SK-N-SH (cell line): ENCODE measurements at regions not wholly inside any gene's neighbourhood (a gene's known extent, or its start where the extent isn't known, plus 50 kb on each side); places are given as distances from the start of the nearest gene placed in this dataset.

Experiments
- CTCF ChIA-PET: fragments of 300-600, 350-600 bp; formaldehyde crosslinking; extraction: SDS; loops from one replicate; lab custom pipeline; 2021; lab: Yijun Ruan, JAX
- POLR2A ChIA-PET: fragments of 350-600 bp; sonication (Branson Sonifier 250); formaldehyde crosslinking; extraction: SDS; loops from one replicate; lab custom pipeline; 2020; ENCODE audit warnings: antibody characterized with exemption, inconsistent platforms; lab: Yijun Ruan, JAX
- DNase-seq: peaks from one replicate; pipeline ENCODE4 v3.0.0; 2012
- H2AFZ ChIP-seq: fragments of 200-600 bp; sonication (generic); 2 replicates; pipeline ENCODE4 v1.8.1; 2016; ENCODE audit warnings: antibody characterized with exemption, mild to moderate bottlenecking, low read depth
- H3F3A ChIP-seq: fragments of 200-600 bp; sonication (generic); replicated peaks from 2 replicates; pipeline ENCODE3; 2016; ENCODE audit warnings: antibody characterized with exemption, mild to moderate bottlenecking; ENCODE audit not compliant: insufficient read depth
- H3K27ac ChIP-seq, 2 experiments: fragments of 200-500 bp in 1 of 2; fragments of 200-600 bp in 1 of 2; sonication (Bioruptor generic) in 1 of 2; sonication (generic), shearing (Covaris generic) in 1 of 2; 2 replicates each; pipeline versions ENCODE4 v1.5.1 to v1.6.1; 2014 to 2016; ENCODE audit warnings: low read depth in 2 of 2, inconsistent platforms in 1 of 2, low read length in 1 of 2, mild to moderate bottlenecking in 1 of 2, mixed read lengths in 1 of 2
- H3K27me3 ChIP-seq: fragments of 200-600 bp; sonication (generic), shearing (Covaris generic); 2 replicates; pipeline ENCODE4 v1.6.1; 2016; ENCODE audit warnings: mixed run types; ENCODE audit not compliant: insufficient read depth
- H3K36me3 ChIP-seq, 2 experiments: fragments of 200-500 bp in 1 of 2; fragments of 200-600 bp in 1 of 2; sonication (Bioruptor generic) in 1 of 2; sonication (generic) in 1 of 2; replicated peaks in 1 of 2; 2 replicates each; pipeline versions ENCODE3 to v1.5.1; 2014 to 2016; ENCODE audit warnings: low read length in 1 of 2, mild to moderate bottlenecking in 1 of 2; ENCODE audit not compliant: insufficient read depth in 2 of 2, control insufficient read depth in 1 of 2
- H3K4me1 ChIP-seq, 2 experiments: fragments of 200-500 bp in 1 of 2; fragments of 200-600 bp in 1 of 2; sonication (Bioruptor generic) in 1 of 2; sonication (generic), shearing (Covaris generic) in 1 of 2; 2 replicates each; pipeline versions ENCODE4 v1.5.1 to v1.6.1; 2014 to 2016; ENCODE audit warnings: low read depth in 1 of 2, low read length in 1 of 2, mixed run types in 1 of 2; ENCODE audit not compliant: insufficient read depth in 2 of 2, control insufficient read depth in 1 of 2
- H3K4me2 ChIP-seq: fragments of 200-600 bp; sonication (generic), shearing (Covaris generic); 2 replicates; pipeline ENCODE4 v1.6.1; 2017; ENCODE audit warnings: mixed run types
- H3K4me3 ChIP-seq, 2 experiments: fragments of 200-500 bp in 1 of 2; fragments of 200-600 bp in 1 of 2; sonication (Bioruptor generic) in 1 of 2; sonication (generic), shearing (Covaris generic) in 1 of 2; 2 replicates each; pipeline versions ENCODE4 v1.5.1 to v1.8.1; 2014 to 2016; ENCODE audit warnings: low read depth in 2 of 2, inconsistent platforms in 1 of 2, low read length in 1 of 2, mild to moderate bottlenecking in 1 of 2, mixed read lengths in 1 of 2, moderate library complexity in 1 of 2
- H3K79me2 ChIP-seq: fragments of 200-600 bp; sonication (generic); 2 replicates; pipeline ENCODE4 v1.8.1; 2017; ENCODE audit warnings: mild to moderate bottlenecking; ENCODE audit not compliant: insufficient read depth
- H3K9ac ChIP-seq: fragments of 200-600 bp; sonication (generic); 2 replicates; pipeline ENCODE4 v1.6.1; 2017; ENCODE audit warnings: mixed run types
- H3K9me2 ChIP-seq: fragments of 200-600 bp; sonication (generic); 2 replicates; pipeline ENCODE4 v1.6.1; 2017; ENCODE audit warnings: mixed run types
- H3K9me3 ChIP-seq: fragments of 200-600 bp; sonication (generic); 2 replicates; pipeline ENCODE4 v1.6.1; 2017; ENCODE audit warnings: mixed run types, mild to moderate bottlenecking, moderate library complexity
- H4K20me1 ChIP-seq: fragments of 200-600 bp; sonication (generic); 2 replicates; pipeline ENCODE4 v1.6.1; 2017; ENCODE audit warnings: mild to moderate bottlenecking, mixed run types; ENCODE audit not compliant: insufficient read depth
- CTCF ChIP-seq: fragments of 200-600 bp; sonication (generic); IDR thresholded peaks from 2 replicates; pipeline ENCODE4 v1.6.1; 2017; ENCODE audit warnings: antibody characterized with exemption, mild to moderate bottlenecking, moderate library complexity
- ELF1 ChIP-seq: IDR thresholded peaks from 2 replicates; pipeline ENCODE4 v1.4.0; 2012
- FOSL2 ChIP-seq: IDR thresholded peaks from 2 replicates; pipeline ENCODE4 v1.4.0; 2012; ENCODE audit warnings: low read depth, mild to moderate bottlenecking, moderate library complexity, borderline replicate concordance
- FOXJ3 ChIP-seq: sonication (generic); formaldehyde crosslinking; IDR thresholded peaks from 2 replicates; pipeline ENCODE4 v1.5.1; 2020; ENCODE audit warnings: mild to moderate bottlenecking, missing genetic modification reagents
- IRF3 ChIP-seq: fragments of 150-350 bp; IDR thresholded peaks from 2 replicates; pipeline ENCODE4 v1.6.1; 2016; ENCODE audit warnings: mild to moderate bottlenecking, low read depth, low read length
- JUND ChIP-seq: IDR thresholded peaks from 2 replicates; pipeline ENCODE4 v1.4.0; 2012
- MAX ChIP-seq: IDR thresholded peaks from 2 replicates; pipeline ENCODE4 v1.4.0; 2012; ENCODE audit warnings: low read depth
- MEF2A ChIP-seq: IDR thresholded peaks from 2 replicates; pipeline ENCODE4 v1.4.0; 2012; ENCODE audit warnings: low read depth, borderline replicate concordance
- MXI1 ChIP-seq: IDR thresholded peaks from 2 replicates; pipeline ENCODE4 v1.6.1; 2012; ENCODE audit warnings: mild to moderate bottlenecking, low read depth, low read length, improper control_type of control experiment
- NRF1 ChIP-seq: IDR thresholded peaks from 2 replicates; pipeline ENCODE4 v1.6.1; 2012; ENCODE audit warnings: low read depth, mild to moderate bottlenecking, low read length
- RAD21 ChIP-seq: IDR thresholded peaks from 2 replicates; pipeline ENCODE4 v1.6.1; 2012; ENCODE audit warnings: mild to moderate bottlenecking, low read length
- REST ChIP-seq: IDR thresholded peaks from 2 replicates; pipeline ENCODE4 v1.6.1; 2012; ENCODE audit warnings: mild to moderate bottlenecking, low read depth, low read length, moderate library complexity
- SMC3 ChIP-seq: IDR thresholded peaks from 2 replicates; pipeline ENCODE4 v1.6.1; 2012; ENCODE audit warnings: low read depth, low read length, improper control_type of control experiment
- TAF1 ChIP-seq: IDR thresholded peaks from 2 replicates; pipeline ENCODE4 v1.6.1; 2012; ENCODE audit warnings: low read depth, mild to moderate bottlenecking, low read length, moderate library complexity, borderline replicate concordance
- TCF12 ChIP-seq: IDR thresholded peaks from 2 replicates; pipeline ENCODE4 v1.4.0; 2012
- YY1 ChIP-seq: IDR thresholded peaks from 2 replicates; pipeline ENCODE4 v1.4.0; 2012; ENCODE audit warnings: low read depth, mild to moderate bottlenecking
- WGBS: methylation state at CpG from one replicate; pipeline ENCODE4 v1.1.6; 2017; ENCODE audit warnings: low lambda C conversion rate; 5-methylcytosine and 5-hydroxymethylcytosine counted together
- TF ChIP-seq, protein P1 (sequence below): IDR thresholded peaks from 2 replicates; pipeline ENCODE4 v1.4.0; 2012; ENCODE audit warnings: low read depth, borderline replicate concordance

DNA sequence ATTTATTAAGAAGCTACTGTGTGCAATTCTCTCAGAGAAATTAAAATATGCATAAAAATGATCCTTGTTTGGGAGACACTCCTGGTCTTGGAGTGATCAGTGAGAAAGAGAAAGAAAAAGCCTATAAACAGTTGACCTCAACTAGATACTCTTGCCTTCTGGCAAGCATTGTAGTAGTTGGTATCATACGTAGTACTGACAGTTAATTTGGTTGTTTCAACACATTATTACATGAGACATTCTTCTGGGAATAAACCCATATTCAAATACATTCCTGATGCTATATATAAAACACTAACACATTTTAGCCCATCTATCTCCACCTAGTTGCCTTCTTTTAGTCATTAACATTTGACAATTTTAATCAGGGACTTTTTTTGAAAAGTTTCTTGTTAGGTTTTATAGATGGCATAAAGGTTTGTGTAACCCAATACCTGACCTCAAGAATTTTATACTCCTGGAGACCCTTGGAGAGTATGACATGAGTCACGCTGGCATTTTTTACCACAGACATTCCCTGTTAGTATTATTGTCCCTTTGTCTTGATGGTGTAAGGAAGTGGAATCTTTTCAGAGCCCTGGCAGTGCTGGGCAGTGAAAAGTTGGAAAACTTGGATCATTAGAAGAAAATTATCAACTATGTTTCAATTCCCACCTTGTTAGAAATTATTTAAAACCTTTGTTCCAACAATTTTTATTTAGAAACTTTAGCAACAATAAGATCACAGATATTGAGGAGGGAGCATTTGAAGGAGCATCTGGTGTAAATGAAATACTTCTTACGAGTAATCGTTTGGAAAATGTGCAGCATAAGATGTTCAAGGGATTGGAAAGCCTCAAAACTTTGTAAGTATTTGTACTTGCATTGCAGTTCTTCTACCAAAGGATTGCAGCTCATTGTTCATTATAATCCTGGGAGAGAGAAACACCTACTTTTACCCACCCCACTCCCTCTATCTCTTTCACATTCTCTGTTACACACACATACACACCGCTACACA is 167.1 kb upstream of the PACRGL start:
- TF ChIP-seq IRF3 (no peak), MXI1 (no peak), JUND (0 out of 2 replicates have a peak, but pooled peaks have one; percentile 5), TAF1 (no peak), FOSL2 (peak; percentile 16; the same call in 1 of the 2 replicates), MAX (no peak)
- TF ChIP-seq, protein P1, sequence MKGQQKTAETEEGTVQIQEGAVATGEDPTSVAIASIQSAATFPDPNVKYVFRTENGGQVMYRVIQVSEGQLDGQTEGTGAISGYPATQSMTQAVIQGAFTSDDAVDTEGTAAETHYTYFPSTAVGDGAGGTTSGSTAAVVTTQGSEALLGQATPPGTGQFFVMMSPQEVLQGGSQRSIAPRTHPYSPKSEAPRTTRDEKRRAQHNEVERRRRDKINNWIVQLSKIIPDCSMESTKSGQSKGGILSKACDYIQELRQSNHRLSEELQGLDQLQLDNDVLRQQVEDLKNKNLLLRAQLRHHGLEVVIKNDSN = no peak
- no peaks in the 10 kb centered on the region for H4K20me1 ChIP-seq
- H3K36me3 ChIP-seq = peaks cover 49 to 65% of the 10 kb centered on the region in 2 experiments
- no peak overlapping the region for H2AFZ ChIP-seq
- H3K9ac ChIP-seq = no peak overlapping the region
- peaks cover 0 to 12% of the 10 kb centered on the region in 2 experiments; a peak in 3 of 4 replicates for H3K4me1 ChIP-seq
- no peaks in the 10 kb centered on the region for H3K27me3 ChIP-seq
- no peaks in the 10 kb centered on the region for H3K79me2 ChIP-seq
- no peak for DNase-seq
- H3K4me3 ChIP-seq = no peak overlapping the region
- 79% methylated on average over 5 of the region's 5 CpGs for WGBS
- no peaks in the 10 kb centered on the region for H3K9me3 ChIP-seq
- POLR2A ChIA-PET = no interaction called here
- H3K27ac ChIP-seq = peak overlapping the region; percentile 28 to 60; a peak in 3 of 4 replicates
- peaks cover 21% of the 10 kb centered on the region for H3F3A ChIP-seq
- no peak overlapping the region for H3K4me2 ChIP-seq
- H3K9me2 ChIP-seq = no peaks in the 10 kb centered on the region
- CTCF ChIA-PET = interaction anchor here (1.3 to 1.7 kb wide), 2 partner anchors 152 to 227 kb away, joined by 3 to 4 read pairs; no protein-coding TSS in a partner anchor

DNA sequence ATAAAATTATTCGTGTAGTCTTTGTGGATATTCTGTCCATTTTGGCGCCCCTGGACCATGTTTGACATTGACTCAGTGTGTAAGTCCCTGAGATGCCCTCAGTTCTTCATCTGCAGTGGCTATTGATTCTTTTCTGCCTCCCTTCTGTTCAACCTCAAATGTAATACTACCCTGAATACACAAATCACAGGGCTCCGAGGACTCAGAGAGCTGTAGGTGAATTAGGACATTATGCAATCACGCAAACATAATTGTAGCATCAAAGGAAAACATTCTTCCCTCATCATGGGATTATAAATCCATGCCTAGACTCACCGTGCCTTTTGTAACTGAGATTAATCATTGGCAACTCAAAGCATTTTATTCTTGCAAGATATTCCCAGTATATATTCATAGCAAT is 161.4 kb upstream of the PACRGL start:
- CTCF ChIA-PET = interaction anchor here (0.6 to 1.8 kb wide), 4 partner anchors 16 to 233 kb away, joined by 3 to 5 read pairs (median 3); no protein-coding TSS in a partner anchor
- H3K4me1 ChIP-seq = no peaks in the 10 kb centered on the region
- TF ChIP-seq TCF12 = no peak
- TF ChIP-seq TAF1 = no peak
- TF ChIP-seq REST = no peak
- no peak for TF ChIP-seq FOXJ3 (CRISPR knock-in tag)
- TF ChIP-seq, protein P1 = no peak
- TF ChIP-seq NRF1 = no peak
- TF ChIP-seq SMC3 = no peak
- no peak for TF ChIP-seq MXI1
- no peak for TF ChIP-seq RAD21
- TF ChIP-seq YY1 = no peak
- TF ChIP-seq CTCF = no peak
- no peak for TF ChIP-seq ELF1
- TF ChIP-seq MEF2A = no peak

More for the DNA sequence above, 161.4 kb upstream of the PACRGL start:
- Histone ChIP-seq H3K4me3 (no peak overlapping the region), H3K9ac (no peak overlapping the region), H3K27ac (no peak overlapping the region), H3K9me3 (no peaks in the 10 kb centered on the region), H3K4me2 (no peak overlapping the region), H4K20me1 (no peaks in the 10 kb centered on the region), H3K27me3 (no peaks in the 10 kb centered on the region), H3K36me3 (peaks cover 51 to 58% of the 10 kb centered on the region in 2 experiments), H3K9me2 (no peaks in the 10 kb centered on the region), H3F3A (peaks cover 5% of the 10 kb centered on the region), H3K79me2 (no peaks in the 10 kb centered on the region), H2AFZ (no peak overlapping the region)
- no peak for DNase-seq
- 77% methylated on average over 5 of the region's 5 CpGs for WGBS
- POLR2A ChIA-PET = no interaction called here
